HG03039 (cell line): ENCODE measurements at regions not wholly inside any gene's neighbourhood (a gene's known extent, or its start where the extent isn't known, plus 50 kb on each side); places are given as distances from the start of the nearest gene placed in this dataset.
"Not testable (repeated sequence)": the region's sequence is repeated elsewhere in the genome, so short reads cannot be mapped to it uniquely, and the experiment has no call there.

Experiments used
- ATAC-seq: cut with Tn5 transposase; IDR thresholded peaks from one replicate; pipeline ENCODE4 v1.9.1; 2021; ENCODE audit warnings: mild to moderate bottlenecking, moderate library complexity; ENCODE audit not compliant: unreplicated experiment

DNA sequence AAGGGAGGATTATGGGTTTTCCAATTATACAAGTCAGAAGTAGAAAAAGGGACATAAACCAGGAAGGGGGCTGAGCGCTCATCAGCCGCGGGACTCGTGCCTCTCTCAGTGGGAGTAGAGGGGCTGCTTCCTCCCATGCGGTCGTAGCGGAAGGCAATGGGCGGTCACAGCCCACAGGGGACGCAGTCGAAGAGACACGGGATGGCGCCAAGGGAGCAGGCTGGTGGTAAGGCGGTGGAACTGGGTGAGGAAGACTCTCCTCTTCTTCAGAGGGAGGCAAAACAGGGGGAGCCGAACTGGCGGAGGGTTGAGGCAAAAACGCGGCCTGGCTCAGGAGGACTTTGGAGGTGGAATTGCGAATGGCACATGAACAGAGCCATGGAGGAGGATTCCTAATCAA is 677.7 kb downstream of the TMEM121 start:
- no peak for ATAC-seq

DNA sequence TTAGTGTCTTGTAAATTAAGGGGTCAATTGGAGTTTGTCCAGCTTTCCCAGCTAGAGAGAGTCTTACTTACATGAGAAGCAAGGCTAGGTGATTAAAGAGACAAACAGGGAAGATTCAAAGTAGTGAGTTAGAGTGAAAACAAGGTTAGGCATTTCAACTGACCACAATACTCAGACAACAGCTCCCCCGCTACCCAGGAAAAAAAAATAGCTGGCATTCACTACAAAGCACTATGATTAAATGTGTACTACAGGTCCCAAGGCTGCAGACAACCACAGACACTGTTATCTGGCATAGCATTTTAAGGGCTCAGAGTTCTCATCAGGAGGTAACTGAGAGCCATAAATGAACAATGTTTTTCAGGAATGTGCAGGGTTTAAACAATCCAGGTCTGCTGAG is 680.9 kb downstream of the TMEM121 start:
- ATAC-seq, result no peak

GRCh38 chr14:106208794-106209193 is 682.4 kb downstream of the TMEM121 start:
- ATAC-seq, result no peak

- no peak for ATAC-seq
These were observed 683.4 kb downstream of the TMEM121 start for GRCh38 chr14:106209755-106210154.

GRCh38 chr14:106210650-106211049 is 684.3 kb downstream of the TMEM121 start:
- no peak for ATAC-seq

GRCh38 chr14:106211334-106211900 is 685.0 kb downstream of the TMEM121 start:
- no peak for ATAC-seq

GRCh38 chr14:106215229-106215628 is 688.8 kb downstream of the TMEM121 start:
- no peak for ATAC-seq

DNA sequence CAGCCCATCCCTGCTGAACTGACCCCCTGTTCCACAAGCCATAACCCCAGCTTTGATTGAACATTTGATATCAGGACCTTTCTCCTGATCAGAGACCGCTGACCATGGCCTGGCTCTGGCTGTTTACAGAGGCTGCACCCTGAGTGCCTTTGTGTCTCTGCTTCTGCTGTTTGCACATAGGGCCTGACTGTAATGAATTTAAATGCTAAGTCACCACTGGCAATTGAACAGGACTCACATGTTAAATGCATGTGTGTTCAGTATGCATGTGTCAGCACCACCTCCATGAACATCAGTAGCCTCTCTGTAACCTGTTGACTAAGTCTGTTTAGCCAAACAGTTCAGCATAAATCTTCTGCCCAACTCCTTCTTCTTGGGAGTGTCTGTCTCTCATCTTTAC is 690.3 kb downstream of the TMEM121 start:
- ATAC-seq, result no peak

- ATAC-seq, result no peak
These were observed 691.8 kb downstream of the TMEM121 start for GRCh38 chr14:106218174-106218573.

GRCh38 chr14:106222311-106222710 is 695.9 kb downstream of the TMEM121 start:
- ATAC-seq, result no peak

DNA sequence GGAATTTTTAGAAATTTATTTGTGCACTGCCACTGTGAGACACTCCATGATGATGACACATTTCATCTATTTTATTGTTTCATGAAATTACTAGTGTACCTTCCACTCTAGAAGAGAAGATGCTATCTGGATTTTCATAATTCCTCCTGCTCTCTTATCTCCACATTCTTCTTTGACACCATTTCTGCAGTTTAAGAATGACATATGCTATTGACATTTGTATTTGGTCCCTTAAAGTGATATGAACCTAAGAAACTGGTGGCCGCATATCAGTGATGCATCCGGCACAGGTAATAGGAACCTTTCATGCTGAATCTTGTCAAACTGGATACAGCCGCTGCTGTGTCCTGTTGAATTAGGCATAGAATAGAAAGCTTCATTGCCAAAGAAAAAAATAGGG is 696.3 kb downstream of the TMEM121 start:
- ATAC-seq, result no peak

DNA sequence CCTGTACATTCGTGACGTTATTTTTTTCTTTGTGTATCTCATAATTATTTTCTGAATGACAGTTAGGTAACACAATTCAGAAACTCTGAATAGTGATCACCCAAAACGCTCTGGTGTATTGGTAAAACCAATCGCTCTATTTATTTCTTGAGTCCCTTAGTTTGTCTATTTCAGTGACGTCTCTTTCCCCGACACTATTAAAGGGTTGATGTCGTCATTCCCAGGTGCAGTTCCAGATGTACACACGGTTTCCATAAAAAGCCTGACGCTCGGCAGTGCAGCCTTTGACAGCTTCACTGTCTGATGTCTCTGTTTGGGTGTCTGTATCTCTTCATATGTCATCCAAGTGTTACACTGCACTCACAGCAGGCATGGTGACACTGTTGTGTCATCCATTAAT is 701.4 kb downstream of the TMEM121 start:
- ATAC-seq, result no peak

GRCh38 chr14:106228541-106229158 is 702.3 kb downstream of the TMEM121 start:
- ATAC-seq, result no peak

GRCh38 chr14:106230071-106230470 is 703.7 kb downstream of the TMEM121 start:
- ATAC-seq, result no peak

- not testable (repeated sequence) for ATAC-seq
These were observed 706.8 kb downstream of the TMEM121 start for GRCh38 chr14:106233191-106233590.

- not testable (repeated sequence) for ATAC-seq
These were observed 708.3 kb downstream of the TMEM121 start for GRCh38 chr14:106234525-106235254.

DNA sequence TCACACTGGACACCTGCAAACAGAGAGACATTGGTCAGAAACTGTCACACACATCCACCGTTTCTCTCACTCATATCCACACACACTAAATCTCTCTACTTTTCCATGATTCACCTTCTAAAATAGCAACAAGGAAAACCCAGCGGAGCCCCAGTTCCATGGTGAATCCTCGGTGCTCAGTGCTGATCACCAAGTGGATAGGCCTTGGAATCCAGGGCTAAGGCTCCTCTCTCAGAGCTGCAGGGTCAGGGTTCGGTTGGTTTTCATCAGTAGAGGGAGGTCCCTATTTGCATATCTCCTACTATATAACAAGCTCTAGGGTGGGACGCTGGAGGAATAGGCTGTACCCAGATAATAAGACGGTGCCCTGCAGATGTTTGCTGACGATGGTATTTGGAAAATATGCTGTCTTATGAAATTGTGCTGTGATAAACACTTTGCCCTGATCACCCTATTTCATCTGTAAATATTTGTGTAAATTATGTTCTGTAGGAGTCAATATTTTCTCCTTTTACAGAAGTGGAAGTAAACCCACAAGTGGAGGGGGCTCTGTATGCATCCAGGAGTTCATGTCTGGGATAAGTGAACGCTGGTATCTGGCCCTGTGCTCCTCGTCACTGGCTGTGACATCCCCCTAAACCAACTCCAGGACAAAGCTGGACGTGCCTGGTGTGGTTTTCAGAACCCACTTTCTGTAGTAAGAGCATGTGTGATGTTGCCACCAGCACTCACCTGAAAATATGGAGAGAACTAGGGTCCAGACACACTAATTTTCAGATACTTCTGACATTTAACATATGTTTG is 709.2 kb downstream of the TMEM121 start:
- no peak for ATAC-seq

DNA sequence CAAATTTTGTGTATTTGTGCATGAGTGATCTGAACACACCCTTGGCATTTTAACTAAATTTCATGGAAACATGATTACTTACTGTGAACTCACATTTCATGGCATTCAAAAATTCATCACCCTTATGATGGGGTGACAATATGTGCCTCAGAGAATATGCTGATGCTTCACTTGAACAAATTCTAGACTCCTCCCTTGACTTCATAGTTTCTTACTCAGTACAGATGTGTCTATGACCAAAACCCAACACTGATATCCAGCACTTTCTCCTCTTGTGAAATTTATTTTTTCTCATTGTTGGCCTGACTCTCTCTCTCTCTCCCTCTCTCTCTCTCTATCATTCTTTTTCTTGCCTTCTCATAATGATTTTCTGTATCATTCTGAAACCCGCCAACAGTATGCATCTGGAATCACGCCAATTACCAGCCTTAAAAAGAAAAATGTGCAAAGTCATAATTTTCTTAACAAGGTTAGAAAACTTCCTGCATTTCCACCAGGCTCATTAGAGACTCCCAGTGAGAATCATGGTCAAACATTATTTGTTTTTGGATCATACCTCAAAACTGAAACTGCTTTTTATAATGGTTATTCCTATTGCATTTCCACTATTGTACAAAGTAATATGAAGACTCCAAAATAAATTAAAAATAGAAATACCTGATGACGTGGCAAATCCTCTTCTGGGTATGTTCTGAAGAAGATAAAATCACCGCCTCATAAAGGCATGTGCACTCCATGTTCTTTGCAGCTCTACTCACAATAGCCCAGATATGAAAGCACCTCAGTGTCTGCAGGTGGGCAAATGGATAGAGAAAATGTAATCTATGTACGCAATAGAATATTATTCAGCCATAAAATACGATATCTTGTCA is 722.2 kb downstream of the TMEM121 start:
- no peak for ATAC-seq

- ATAC-seq, result not testable (repeated sequence)
These were observed 727.6 kb downstream of the TMEM121 start for GRCh38 chr14:106253995-106254394.

DNA sequence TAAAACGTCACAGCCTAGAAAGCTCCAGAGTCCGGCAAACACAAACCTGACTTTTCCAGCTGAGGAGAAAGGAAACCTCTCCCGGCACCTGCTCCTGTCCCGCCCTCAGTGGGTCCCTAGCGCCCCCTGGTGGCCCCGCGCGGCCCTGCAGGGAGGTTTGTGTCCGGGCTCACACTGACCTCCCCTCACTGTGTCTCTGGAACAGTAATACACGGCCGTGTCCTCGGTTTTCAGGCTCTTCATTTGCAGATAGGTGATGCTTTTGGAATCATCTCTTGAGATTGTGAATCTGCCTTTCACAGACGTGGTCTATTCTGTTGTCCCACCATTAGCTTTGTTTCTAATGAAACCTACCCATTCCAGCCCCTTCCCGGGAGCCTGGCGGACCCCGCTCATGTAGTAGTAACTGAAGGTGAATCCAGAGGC is 731.2 kb downstream of the TMEM121 start:
- not testable (repeated sequence) for ATAC-seq
